NCI-H748 (cell line): ENCODE measurements at regions not wholly inside any gene's neighbourhood (a gene's known extent, or its start where the extent isn't known, plus 50 kb on each side); places are given as distances from the start of the nearest gene placed in this dataset.
"Not testable (repeated sequence)": the region's sequence is repeated elsewhere in the genome, so short reads cannot be mapped to it uniquely, and the experiment has no call there.

Source experiments
- DNase-seq: peaks from one replicate; lab custom pipeline; 2025; ENCODE audit not compliant: unreplicated experiment; lab: John Stamatoyannopoulos, UW

GRCh38 chr6:170213637-170214018 is 77.2 kb downstream of the DLL1 start:
- not testable (repeated sequence) for DNase-seq

GRCh38 chr6:170212956-170213636 is 77.8 kb downstream of the DLL1 start:
- no peak for DNase-seq

GRCh38 chr6:170212051-170212756 is 78.7 kb downstream of the DLL1 start:
- DNase-seq: no peak

- DNase-seq: no peak
These were observed 79.4 kb downstream of the DLL1 start for GRCh38 chr6:170211404-170212025.

GRCh38 chr6:170210651-170211403 is 80.1 kb downstream of the DLL1 start:
- no peak for DNase-seq

- DNase-seq: no peak
These were observed 80.9 kb downstream of the DLL1 start for GRCh38 chr6:170210026-170210390.

GRCh38 chr6:170209354-170210025 is 81.4 kb downstream of the DLL1 start:
- DNase-seq: no peak

- DNase-seq: no peak
These were observed 82.1 kb downstream of the DLL1 start for GRCh38 chr6:170208651-170209353.

GRCh38 chr6:170208182-170208601 is 82.7 kb downstream of the DLL1 start:
- no peak for DNase-seq

GRCh38 chr6:170207586-170208181 is 83.2 kb downstream of the DLL1 start:
- no peak for DNase-seq

GRCh38 chr6:170206851-170207431 is 83.9 kb downstream of the DLL1 start:
- DNase-seq: no peak

- DNase-seq: no peak
These were observed 84.6 kb downstream of the DLL1 start for GRCh38 chr6:170206317-170206621.

- DNase-seq: no peak
These were observed 85.2 kb downstream of the DLL1 start for GRCh38 chr6:170205534-170206316.

- no peak for DNase-seq
These were observed 85.8 kb downstream of the DLL1 start for GRCh38 chr6:170205126-170205525.

GRCh38 chr6:170203212-170203611 is 87.7 kb downstream of the DLL1 start:
- DNase-seq: no peak

- no peak for DNase-seq
These were observed 88.3 kb downstream of the DLL1 start for GRCh38 chr6:170202416-170203135.

GRCh38 chr6:170201361-170201760 is 89.5 kb downstream of the DLL1 start:
- DNase-seq: no peak

- no peak for DNase-seq
These were observed 90.4 kb downstream of the DLL1 start for GRCh38 chr6:170200458-170200891.
